Left lobe of liver (tissue), 2 donors: ENCODE measurements at regions not wholly inside any gene's neighbourhood (a gene's known extent, or its start where the extent isn't known, plus 50 kb on each side); places are given as distances from the start of the nearest gene placed in this dataset.

Experiments used
- ATAC-seq: fragments of 200-7000 bp; cut with Tn5 transposase; one replicate; pipeline ENCODE4 v1.9.1; 2020; ENCODE audit warnings: mild to moderate bottlenecking, moderate library complexity
- DNase-seq: peaks from one replicate; pipeline ENCODE4 v3.0.0-alpha.2; 2020; ENCODE audit warnings: low spot score
- donor health status: DM: no; HTN: no; CAD: no; lungs with moderate emphysema.
- donor health status: DM: no; HTN: yes; CAD: no.

- DNase-seq, result no peak
- no peak for ATAC-seq
Observed at GRCh38 chr2:2877427-2877826, 500.2 kb downstream of the EIPR1 start.

- no peak for ATAC-seq
- no peak for DNase-seq
Observed at GRCh38 chr2:2876331-2877221, 501.0 kb downstream of the EIPR1 start.

GRCh38 chr2:2875831-2876230 lies 501.8 kb downstream of the EIPR1 start:
- DNase-seq (no peak), ATAC-seq (no peak)

- ATAC-seq (no peak), DNase-seq (no peak)
Observed at GRCh38 chr2:2875296-2875695, 502.3 kb downstream of the EIPR1 start.

GRCh38 chr2:2874805-2875204 lies 502.8 kb downstream of the EIPR1 start:
- ATAC-seq, result no peak
- no peak for DNase-seq

GRCh38 chr2:2874341-2874740 lies 503.3 kb downstream of the EIPR1 start:
- ATAC-seq, result no peak
- DNase-seq, result no peak

- no peak for DNase-seq
- ATAC-seq, result no peak
Observed at GRCh38 chr2:2873450-2873811, 504.2 kb downstream of the EIPR1 start.

- DNase-seq (no peak), ATAC-seq (no peak)
Observed at GRCh38 chr2:2872713-2873449, 504.7 kb downstream of the EIPR1 start.

- DNase-seq (no peak), ATAC-seq (no peak)
Observed at GRCh38 chr2:2872309-2872617, 505.4 kb downstream of the EIPR1 start.

- ATAC-seq (no peak), DNase-seq (no peak)
Observed at GRCh38 chr2:2871480-2872308, 505.9 kb downstream of the EIPR1 start.

GRCh38 chr2:2870106-2870505 lies 507.5 kb downstream of the EIPR1 start:
- no peak for ATAC-seq
- no peak for DNase-seq

- no peak for ATAC-seq
- no peak for DNase-seq
Observed at GRCh38 chr2:2869553-2869952, 508.1 kb downstream of the EIPR1 start.

- no peak for DNase-seq
Observed at GRCh38 chr2:2868085-2868484, 509.5 kb downstream of the EIPR1 start.

GRCh38 chr2:2867397-2867979 lies 510.1 kb downstream of the EIPR1 start:
- no peak for ATAC-seq

More at GRCh38 chr2:2868085-2868484, 509.5 kb downstream of the EIPR1 start:
- ATAC-seq, result no peak

GRCh38 chr2:2866459-2866858 lies 511.2 kb downstream of the EIPR1 start:
- ATAC-seq, result no peak
- DNase-seq, result no peak

More at GRCh38 chr2:2867397-2867979, 510.1 kb downstream of the EIPR1 start:
- DNase-seq, result no peak

- no peak for ATAC-seq
- no peak for DNase-seq
Observed at GRCh38 chr2:2862386-2862785, 515.2 kb downstream of the EIPR1 start.

GRCh38 chr2:2861666-2862240 lies 515.9 kb downstream of the EIPR1 start:
- DNase-seq, result no peak
- ATAC-seq, result no peak

- ATAC-seq (no peak), DNase-seq (no peak)
Observed at GRCh38 chr2:2860589-2861300, 516.9 kb downstream of the EIPR1 start.

- ATAC-seq, result no peak
Observed at GRCh38 chr2:2859732-2860131, 517.9 kb downstream of the EIPR1 start.

GRCh38 chr2:2859164-2859563 lies 518.5 kb downstream of the EIPR1 start:
- no peak for ATAC-seq

More at GRCh38 chr2:2859732-2860131, 517.9 kb downstream of the EIPR1 start:
- DNase-seq, result no peak

More at GRCh38 chr2:2859164-2859563, 518.5 kb downstream of the EIPR1 start:
- DNase-seq, result no peak
